ENCODE measurements at regions not wholly inside any gene's neighbourhood (a gene's known extent, or its start where the extent isn't known, plus 50 kb on each side); places are given as distances from the start of the nearest gene placed in this dataset.

DNA sequence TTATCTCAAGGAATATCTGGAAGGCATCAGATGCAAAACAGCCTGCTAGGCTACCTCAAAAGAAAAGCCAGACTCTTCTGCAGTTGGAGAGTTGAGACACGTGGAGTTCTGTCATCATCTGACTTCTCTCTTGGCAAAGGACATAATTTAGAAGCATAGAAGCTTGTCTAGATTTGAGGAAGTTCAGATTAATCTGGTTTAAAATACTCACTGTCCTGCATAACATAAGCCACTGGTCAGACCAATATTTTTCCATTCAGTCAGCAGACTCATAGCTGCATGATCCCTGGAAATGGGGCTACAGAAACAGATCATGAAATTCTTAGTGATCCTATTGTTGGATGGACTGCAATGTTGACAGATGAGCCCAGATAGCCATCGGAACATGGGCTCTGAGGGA is 349.0 kb downstream of the TXNL1 start:
- Histone ChIP-seq H3K27ac (ENCODE audit: low read depth, low read length) (no peak overlapping the region), H3K79me1 (ENCODE audit: low read length) (no peaks in the 10 kb centered on the region), H3K23ac (ENCODE audit: low read length) (no peak overlapping the region), H4K5ac (ENCODE audit: low read length) (no peak overlapping the region), H3K4me2 (ENCODE audit: low read length) (no peak overlapping the region), H4K8ac (ENCODE audit: low read depth, low read length) (no peak overlapping the region), H3K27me3 (ENCODE audit: insufficient read depth, low read length, poor library complexity) (no peaks in the 10 kb centered on the region), H3K18ac (ENCODE audit: low read length) (no peak overlapping the region), H3K4me1 (ENCODE audit: control insufficient read depth, low read depth, low read length) (no peaks in the 10 kb centered on the region), H3K4me3 (ENCODE audit: low read length) (no peak overlapping the region), H2BK5ac (ENCODE audit: low read length) (no peak overlapping the region), H3K9ac (ENCODE audit: low read length) (no peak overlapping the region), H3K36me3 (ENCODE audit: control insufficient read depth, insufficient read depth, low read length) (no peaks in the 10 kb centered on the region), H3K79me2 (ENCODE audit: control insufficient read depth, insufficient read depth, low read length) (no peaks in the 10 kb centered on the region), H3K56ac (ENCODE audit: low read length) (no peak overlapping the region), H2BK15ac (replicated peaks; ENCODE audit: low read depth) (no peak overlapping the region), H3K4ac (ENCODE audit: low read depth, low read length) (no peak overlapping the region), H2BK120ac (ENCODE audit: low read depth, low read length) (no peak overlapping the region), H2AK5ac (ENCODE audit: low read length) (no peak overlapping the region)
- no CpG with 5 or more reads among the region's 2 CpGs for WGBS (ENCODE audit: extremely low coverage, insufficient coverage, low lambda C conversion rate)
- DNase-seq, result no peak

- Histone ChIP-seq H2BK120ac (ENCODE audit: low read depth, low read length) (no peak overlapping the region), H3K4me1 (ENCODE audit: control insufficient read depth, low read depth, low read length) (no peaks in the 10 kb centered on the region), H3K18ac (ENCODE audit: low read length) (no peak overlapping the region), H2BK15ac (replicated peaks; ENCODE audit: low read depth) (no peak overlapping the region), H2BK5ac (ENCODE audit: low read length) (no peak overlapping the region), H3K36me3 (ENCODE audit: control insufficient read depth, insufficient read depth, low read length) (no peaks in the 10 kb centered on the region), H3K4me2 (ENCODE audit: low read length) (no peak overlapping the region), H3K4me3 (ENCODE audit: low read length) (no peak overlapping the region), H3K56ac (ENCODE audit: low read length) (no peak overlapping the region), H4K5ac (ENCODE audit: low read length) (no peak overlapping the region), H3K23ac (ENCODE audit: low read length) (no peak overlapping the region), H3K27me3 (ENCODE audit: insufficient read depth, low read length, poor library complexity) (no peaks in the 10 kb centered on the region), H3K27ac (ENCODE audit: low read depth, low read length) (no peak overlapping the region), H3K79me2 (ENCODE audit: control insufficient read depth, insufficient read depth, low read length) (no peaks in the 10 kb centered on the region), H3K9ac (ENCODE audit: low read length) (no peak overlapping the region), H2AK5ac (ENCODE audit: low read length) (no peak overlapping the region), H3K79me1 (ENCODE audit: low read length) (no peaks in the 10 kb centered on the region), H3K4ac (ENCODE audit: low read depth, low read length) (no peak overlapping the region), H4K8ac (ENCODE audit: low read depth, low read length) (no peak overlapping the region)
- no CpG with 5 or more reads among the region's 4 CpGs for WGBS (ENCODE audit: extremely low coverage, insufficient coverage, low lambda C conversion rate)
- DNase-seq, result no peak
Observed at GRCh38 chr18:56286775-56287325, 351.5 kb downstream of the TXNL1 start.

- H3K18ac ChIP-seq (ENCODE audit: low read length), result no peak overlapping the region
- no peak overlapping the region for H4K5ac ChIP-seq (ENCODE audit: low read length)
- H3K4me1 ChIP-seq (ENCODE audit: control insufficient read depth, low read depth, low read length), result no peaks in the 10 kb centered on the region
- no peaks in the 10 kb centered on the region for H3K79me2 ChIP-seq (ENCODE audit: control insufficient read depth, insufficient read depth, low read length)
- no peak overlapping the region for H2BK120ac ChIP-seq (ENCODE audit: low read depth, low read length)
- H3K9ac ChIP-seq (ENCODE audit: low read length), result no peak overlapping the region
- no peak for DNase-seq
- H2BK5ac ChIP-seq (ENCODE audit: low read length), result no peak overlapping the region
- H3K23ac ChIP-seq (ENCODE audit: low read length), result no peak overlapping the region
- no peak overlapping the region for H2BK15ac ChIP-seq (replicated peaks; ENCODE audit: low read depth)
- H3K4me2 ChIP-seq (ENCODE audit: low read length), result no peak overlapping the region
- no peak overlapping the region for H2AK5ac ChIP-seq (ENCODE audit: low read length)
- H3K27me3 ChIP-seq (ENCODE audit: insufficient read depth, low read length, poor library complexity), result no peaks in the 10 kb centered on the region
- no peaks in the 10 kb centered on the region for H3K36me3 ChIP-seq (ENCODE audit: control insufficient read depth, insufficient read depth, low read length)
- H3K4me3 ChIP-seq (ENCODE audit: low read length), result no peak overlapping the region
- H3K4ac ChIP-seq (ENCODE audit: low read depth, low read length), result no peak overlapping the region
- WGBS (ENCODE audit: extremely low coverage, insufficient coverage, low lambda C conversion rate), result no CpG with 5 or more reads among the region's 9 CpGs
- no peak overlapping the region for H3K27ac ChIP-seq (ENCODE audit: low read depth, low read length)
- no peak overlapping the region for H3K56ac ChIP-seq (ENCODE audit: low read length)
- H4K8ac ChIP-seq (ENCODE audit: low read depth, low read length), result no peak overlapping the region
- no peaks in the 10 kb centered on the region for H3K79me1 ChIP-seq (ENCODE audit: low read length)
Observed at GRCh38 chr18:56285387-56286065, 352.9 kb downstream of the TXNL1 start.

DNA sequence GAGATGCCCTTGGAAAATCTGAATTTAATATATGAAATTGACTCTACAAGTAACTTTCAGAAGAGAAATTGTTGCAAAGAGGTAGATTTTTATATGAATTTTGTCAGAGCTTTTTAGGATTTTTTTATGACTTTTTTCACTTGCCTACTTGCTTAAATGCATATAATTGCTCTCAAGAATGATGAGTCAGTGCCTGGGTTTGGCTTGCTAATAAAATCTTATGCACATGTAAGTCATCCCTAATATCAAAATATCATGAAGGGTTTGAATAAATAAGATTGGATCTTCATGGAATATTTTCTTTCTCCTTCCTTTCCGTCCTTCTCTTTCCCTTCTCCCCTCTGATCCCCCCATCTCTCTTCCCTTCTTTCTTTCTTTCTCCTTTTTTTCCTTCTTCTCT is 354.1 kb downstream of the TXNL1 start:
- no peak overlapping the region for H3K27ac ChIP-seq (ENCODE audit: low read depth, low read length)
- H2AK5ac ChIP-seq (ENCODE audit: low read length), result no peak overlapping the region
- H3K23ac ChIP-seq (ENCODE audit: low read length), result no peak overlapping the region
- no peak overlapping the region for H3K56ac ChIP-seq (ENCODE audit: low read length)
- H3K36me3 ChIP-seq (ENCODE audit: control insufficient read depth, insufficient read depth, low read length), result no peaks in the 10 kb centered on the region
- no peak overlapping the region for H2BK15ac ChIP-seq (replicated peaks; ENCODE audit: low read depth)
- H3K79me2 ChIP-seq (ENCODE audit: control insufficient read depth, insufficient read depth, low read length), result no peaks in the 10 kb centered on the region
- WGBS (ENCODE audit: extremely low coverage, insufficient coverage, low lambda C conversion rate), result no CpG with 5 or more reads among the region's 1 CpG
- H4K8ac ChIP-seq (ENCODE audit: low read depth, low read length), result no peak overlapping the region
- H3K18ac ChIP-seq (ENCODE audit: low read length), result no peak overlapping the region
- H2BK120ac ChIP-seq (ENCODE audit: low read depth, low read length), result no peak overlapping the region
- H3K4ac ChIP-seq (ENCODE audit: low read depth, low read length), result no peak overlapping the region
- H3K4me3 ChIP-seq (ENCODE audit: low read length), result no peak overlapping the region
- H4K5ac ChIP-seq (ENCODE audit: low read length), result no peak overlapping the region
- H3K4me1 ChIP-seq (ENCODE audit: control insufficient read depth, low read depth, low read length), result no peaks in the 10 kb centered on the region
- no peaks in the 10 kb centered on the region for H3K79me1 ChIP-seq (ENCODE audit: low read length)
- no peaks in the 10 kb centered on the region for H3K27me3 ChIP-seq (ENCODE audit: insufficient read depth, low read length, poor library complexity)
- no peak overlapping the region for H3K4me2 ChIP-seq (ENCODE audit: low read length)
- no peak overlapping the region for H3K9ac ChIP-seq (ENCODE audit: low read length)
- H2BK5ac ChIP-seq (ENCODE audit: low read length), result no peak overlapping the region
- DNase-seq, result no peak

- Histone ChIP-seq H3K4me2 (ENCODE audit: low read length) (no peak overlapping the region), H3K27ac (ENCODE audit: low read depth, low read length) (no peak overlapping the region), H3K79me1 (ENCODE audit: low read length) (no peaks in the 10 kb centered on the region), H3K36me3 (ENCODE audit: control insufficient read depth, insufficient read depth, low read length) (no peaks in the 10 kb centered on the region), H3K79me2 (ENCODE audit: control insufficient read depth, insufficient read depth, low read length) (no peaks in the 10 kb centered on the region), H3K4me1 (ENCODE audit: control insufficient read depth, low read depth, low read length) (no peaks in the 10 kb centered on the region), H4K8ac (ENCODE audit: low read depth, low read length) (no peak overlapping the region), H4K5ac (ENCODE audit: low read length) (no peak overlapping the region), H3K27me3 (ENCODE audit: insufficient read depth, low read length, poor library complexity) (no peaks in the 10 kb centered on the region), H2BK15ac (replicated peaks; ENCODE audit: low read depth) (no peak overlapping the region), H2AK5ac (ENCODE audit: low read length) (no peak overlapping the region), H2BK120ac (ENCODE audit: low read depth, low read length) (no peak overlapping the region), H3K4me3 (ENCODE audit: low read length) (no peak overlapping the region), H3K56ac (ENCODE audit: low read length) (no peak overlapping the region), H3K9ac (ENCODE audit: low read length) (no peak overlapping the region), H3K4ac (ENCODE audit: low read depth, low read length) (no peak overlapping the region), H3K18ac (ENCODE audit: low read length) (no peak overlapping the region), H3K23ac (ENCODE audit: low read length) (no peak overlapping the region), H2BK5ac (ENCODE audit: low read length) (no peak overlapping the region)
- DNase-seq, result no peak
Observed at GRCh38 chr18:56283316-56283715, 355.1 kb downstream of the TXNL1 start.
